ENCODE measurements at regions not wholly inside any gene's neighbourhood (a gene's known extent, or its start where the extent isn't known, plus 50 kb on each side); places are given as distances from the start of the nearest gene placed in this dataset.

GRCh38 chr6:94036024-94036423 lies 616.7 kb upstream of the EPHA7 start (continued):
- no peak for TF ChIP-seq CTCF (IDR thresholded peaks at IDR 0.05; ENCODE audit: low read depth, low read length, missing input control)
- no peak for TF ChIP-seq FOXA1 (IDR thresholded peaks at IDR 0.05)
- no peak for TF ChIP-seq GABPA (IDR thresholded peaks at IDR 0.05 in 1 of 2, conservative IDR thresholded peaks at IDR 0.05 in 1 of 2)

GRCh38 chr6:94027374-94027773 lies 608.0 kb upstream of the EPHA7 start:
- TF ChIP-seq RXRA (IDR thresholded peaks at IDR 0.05) (no peak), EGR1 (IDR thresholded peaks at IDR 0.05; ENCODE audit: low read depth in 2 of 2) (no peak), HNF4G (IDR thresholded peaks at IDR 0.05) (no peak), JUND (IDR thresholded peaks at IDR 0.05) (no peak), TAF1 (conservative IDR thresholded peaks at IDR 0.05) (no peak), GABPA (IDR thresholded peaks at IDR 0.05 in 1 of 2, conservative IDR thresholded peaks at IDR 0.05 in 1 of 2) (no peak), RAD21 (IDR thresholded peaks at IDR 0.05) (no peak), MAX (IDR thresholded peaks at IDR 0.05) (no peak), FOXA1 (IDR thresholded peaks at IDR 0.05) (no peak), YY1 (IDR thresholded peaks at IDR 0.05) (no peak), ATF3 (IDR thresholded peaks at IDR 0.05) (no peak), SP1 (IDR thresholded peaks at IDR 0.05) (no peak), CTCF (IDR thresholded peaks at IDR 0.05; ENCODE audit: low read depth, low read length, missing input control) (no peak), HNF4A (conservative IDR thresholded peaks at IDR 0.05) (no peak)
- no peak overlapping the region for H3K4me3 ChIP-seq (ENCODE audit: low read depth in 1 of 3, low read length in 3 of 3)
- no peaks in the 10 kb centered on the region for H3K36me3 ChIP-seq (ENCODE audit: control insufficient read depth in 4 of 4, insufficient read depth in 3 of 4, low read depth in 1 of 4, low read length in 3 of 4)
- 81% methylated on average over 1 of the region's 1 CpG for WGBS
- H3K4me1 ChIP-seq (ENCODE audit: control insufficient read depth in 4 of 4, insufficient read depth in 4 of 4, low read length in 3 of 4): no peaks in the 10 kb centered on the region
- DNase-seq (ENCODE audit: low spot score): no peak
- H3K27me3 ChIP-seq (ENCODE audit: control insufficient read depth in 4 of 4, insufficient read depth in 4 of 4, low read length in 3 of 4): no peaks in the 10 kb centered on the region
- no peak overlapping the region for H3K9ac ChIP-seq (ENCODE audit: low read depth in 1 of 2, low read length in 2 of 2)
- H3K27ac ChIP-seq (ENCODE audit: low read depth in 1 of 2, low read length in 2 of 2): no peak overlapping the region
- no peaks in the 10 kb centered on the region for H3K9me3 ChIP-seq (ENCODE audit: control insufficient read depth in 4 of 4, low read length in 3 of 4)

- Histone ChIP-seq H3K27me3 (ENCODE audit: control insufficient read depth in 4 of 4, insufficient read depth in 4 of 4, low read length in 3 of 4) (no peaks in the 10 kb centered on the region), H3K4me3 (ENCODE audit: low read depth in 1 of 3, low read length in 3 of 3) (no peak overlapping the region), H3K36me3 (ENCODE audit: control insufficient read depth in 4 of 4, insufficient read depth in 3 of 4, low read depth in 1 of 4, low read length in 3 of 4) (no peaks in the 10 kb centered on the region), H3K27ac (ENCODE audit: low read depth in 1 of 2, low read length in 2 of 2) (no peak overlapping the region), H3K4me1 (ENCODE audit: control insufficient read depth in 4 of 4, insufficient read depth in 4 of 4, low read length in 3 of 4) (no peaks in the 10 kb centered on the region), H3K9ac (ENCODE audit: low read depth in 1 of 2, low read length in 2 of 2) (no peak overlapping the region), H3K9me3 (ENCODE audit: control insufficient read depth in 4 of 4, low read length in 3 of 4) (no peaks in the 10 kb centered on the region)
- DNase-seq (ENCODE audit: low spot score): no peak
- TF ChIP-seq GABPA (IDR thresholded peaks at IDR 0.05 in 1 of 2, conservative IDR thresholded peaks at IDR 0.05 in 1 of 2): no peak
- no peak for TF ChIP-seq RXRA (IDR thresholded peaks at IDR 0.05)
- no peak for TF ChIP-seq TAF1 (conservative IDR thresholded peaks at IDR 0.05)
- TF ChIP-seq NR2F2 (IDR thresholded peaks at IDR 0.05): no peak
- no peak for TF ChIP-seq MAX (IDR thresholded peaks at IDR 0.05)
- TF ChIP-seq ZBTB33 (IDR thresholded peaks at IDR 0.05): no peak
- TF ChIP-seq EGR1 (IDR thresholded peaks at IDR 0.05; ENCODE audit: low read depth in 2 of 2): no peak
- TF ChIP-seq JUND (IDR thresholded peaks at IDR 0.05): no peak
- no peak for TF ChIP-seq YY1 (IDR thresholded peaks at IDR 0.05)
- TF ChIP-seq SP1 (IDR thresholded peaks at IDR 0.05): no peak
- no peak for TF ChIP-seq RAD21 (IDR thresholded peaks at IDR 0.05)
- TF ChIP-seq HNF4G (IDR thresholded peaks at IDR 0.05): no peak
- TF ChIP-seq CTCF (IDR thresholded peaks at IDR 0.05; ENCODE audit: low read depth, low read length, missing input control): no peak
- TF ChIP-seq FOXA2 (IDR thresholded peaks at IDR 0.05): no peak
- no peak for TF ChIP-seq ATF3 (IDR thresholded peaks at IDR 0.05)
- WGBS: 72% methylated on average over 8 of the region's 8 CpGs
Observed at GRCh38 chr6:94026575-94026974, 607.2 kb upstream of the EPHA7 start.
